ENCODE measurements at regions not wholly inside any gene's neighbourhood (a gene's known extent, or its start where the extent isn't known, plus 50 kb on each side); places are given as distances from the start of the nearest gene placed in this dataset.
"Not testable (repeated sequence)": the region's sequence is repeated elsewhere in the genome, so short reads cannot be mapped to it uniquely, and the experiment has no call there.

- not testable (repeated sequence) for DNase-seq
Observed at GRCh38 chr13:76659074-76659473, 227.1 kb downstream of the KCTD12 start.

DNA sequence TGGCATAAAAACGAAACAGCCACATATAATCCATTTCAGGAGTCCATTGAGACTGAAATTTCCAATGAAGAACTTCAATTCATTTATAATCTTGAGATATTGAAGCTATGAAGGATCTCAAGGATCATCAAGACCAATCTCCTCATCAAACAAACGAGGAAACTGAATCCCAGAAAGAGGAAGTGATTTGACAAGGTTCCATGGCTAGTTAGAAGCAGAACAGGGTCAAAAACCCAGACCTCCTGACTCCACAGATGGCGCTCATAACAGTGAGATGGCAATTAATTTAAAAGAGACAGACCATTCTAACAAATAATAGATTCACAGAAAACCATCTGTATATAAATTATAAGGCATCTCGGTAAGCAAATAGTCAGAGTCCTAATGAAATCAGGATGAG is 229.7 kb downstream of the KCTD12 start:
- no peak for DNase-seq

GRCh38 chr13:76656056-76656455 is 230.1 kb downstream of the KCTD12 start:
- DNase-seq, result no peak

DNA sequence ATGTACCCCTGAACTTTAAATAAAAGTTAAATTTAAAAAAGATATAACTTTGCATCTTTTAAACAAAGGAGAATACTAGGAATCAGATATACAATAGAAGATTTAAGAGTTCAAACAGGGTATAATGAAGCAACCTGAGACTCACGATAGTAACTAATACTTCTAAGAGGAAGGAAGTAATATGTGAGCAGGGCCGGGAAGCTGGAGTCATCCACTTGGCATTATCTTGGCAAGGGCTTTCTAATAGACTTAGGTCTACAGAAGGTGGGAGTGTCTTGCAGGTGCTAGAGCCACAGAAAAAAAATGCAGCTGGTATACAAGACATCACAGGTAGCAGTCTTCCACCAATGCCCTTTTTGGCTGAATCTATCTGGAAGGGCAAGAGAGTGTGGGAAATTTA is 231.9 kb downstream of the KCTD12 start:
- no peak for DNase-seq

DNA sequence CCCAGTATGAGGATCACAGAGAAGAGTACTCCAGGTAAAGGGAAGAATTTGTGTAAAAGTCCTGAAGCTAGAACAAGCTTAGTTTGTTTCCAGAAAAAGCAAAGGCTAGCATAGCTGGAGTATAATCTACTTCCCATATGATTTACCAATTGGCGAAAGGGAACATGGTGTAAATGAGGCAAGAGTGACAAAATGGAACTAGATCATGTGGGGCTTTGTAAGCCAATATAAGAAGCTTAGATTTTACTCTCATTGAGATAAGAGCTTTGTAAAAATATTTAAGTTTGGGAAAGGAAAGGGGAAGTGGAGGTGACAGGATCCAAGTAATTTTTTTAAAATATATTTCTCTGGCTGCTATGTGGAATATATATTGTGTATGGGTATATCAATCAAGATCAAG is 234.9 kb downstream of the KCTD12 start:
- DNase-seq, result no peak

- DNase-seq, result no peak
Observed at GRCh38 chr13:76647550-76647949, 238.7 kb downstream of the KCTD12 start.

- DNase-seq, result no peak
Observed at GRCh38 chr13:76646946-76647345, 239.3 kb downstream of the KCTD12 start.

DNA sequence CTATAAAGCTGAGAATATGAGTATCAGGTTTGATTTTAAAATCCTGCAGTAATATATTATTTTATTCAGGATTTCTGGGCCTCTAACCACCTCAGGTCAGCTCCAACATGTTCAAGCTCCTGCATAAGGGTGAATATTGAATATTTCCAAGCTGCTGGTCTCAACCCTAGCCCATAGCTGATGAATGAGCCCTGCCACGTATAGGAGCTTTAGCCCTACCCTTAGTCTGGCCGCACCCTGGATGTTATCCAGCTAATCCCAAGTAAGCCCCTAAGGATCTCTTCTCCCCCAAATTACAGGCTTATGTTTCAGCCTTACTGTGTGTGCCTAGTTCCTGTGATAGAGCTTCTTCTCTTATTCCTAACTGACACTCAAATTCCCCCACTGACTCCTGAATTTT is 240.6 kb downstream of the KCTD12 start:
- DNase-seq, result no peak

DNA sequence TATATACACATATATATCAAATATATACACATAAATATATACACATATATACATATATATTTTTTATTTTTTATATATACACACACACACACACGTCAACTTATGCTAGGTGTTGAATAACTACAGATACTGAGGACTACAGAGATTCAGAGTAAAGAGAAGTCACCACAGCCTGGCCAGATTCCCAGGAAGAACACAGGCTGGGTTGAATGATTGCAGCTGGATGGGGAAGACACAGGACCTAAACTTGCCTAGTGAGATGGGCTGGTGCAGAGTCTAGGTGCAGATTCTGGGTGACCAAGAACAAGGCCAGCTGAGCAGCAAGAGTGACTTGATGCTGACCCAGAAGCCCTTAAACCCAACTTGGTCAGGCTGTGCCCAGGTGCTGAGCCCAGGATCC is 241.3 kb downstream of the KCTD12 start:
- DNase-seq, result no peak

DNA sequence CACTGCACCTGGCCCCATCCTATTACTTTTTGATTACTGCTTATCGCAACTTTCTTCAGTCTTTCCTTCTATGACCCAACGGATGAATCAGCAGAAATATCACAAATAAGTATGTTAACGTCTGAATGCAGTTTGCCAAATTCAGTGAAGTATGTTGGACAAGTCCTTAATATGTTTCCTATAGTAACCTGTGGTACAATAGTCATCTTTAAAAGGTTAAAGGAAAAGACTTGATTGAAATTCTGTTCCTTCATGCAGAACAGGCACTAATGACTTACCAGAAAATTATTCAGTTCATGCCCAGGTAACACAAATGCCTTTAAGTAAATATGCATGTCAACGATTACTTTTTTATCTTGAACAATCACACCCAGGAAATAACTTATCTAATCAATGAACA is 242.6 kb downstream of the KCTD12 start:
- no peak for DNase-seq

DNA sequence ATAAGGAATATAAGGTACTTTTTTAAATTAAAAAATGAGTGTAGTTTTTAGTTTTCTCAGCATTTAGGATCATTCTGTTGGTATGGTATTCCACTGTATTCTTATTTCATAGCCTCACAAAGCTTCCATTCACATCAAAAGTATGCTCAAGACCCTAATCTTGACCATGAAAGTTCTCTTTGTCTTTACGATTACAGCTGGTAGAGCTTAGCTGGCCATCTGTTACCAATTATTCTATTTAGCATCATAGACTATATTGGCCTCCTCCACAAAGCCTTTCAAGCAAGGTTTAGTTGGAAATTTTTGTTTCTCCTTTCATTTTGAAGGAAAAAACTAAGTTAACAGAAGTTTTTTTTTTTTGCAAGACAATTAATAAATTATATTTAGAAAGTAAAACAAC is 245.1 kb downstream of the KCTD12 start:
- DNase-seq, result peak in 1 of 3 donors; percentile 75

DNA sequence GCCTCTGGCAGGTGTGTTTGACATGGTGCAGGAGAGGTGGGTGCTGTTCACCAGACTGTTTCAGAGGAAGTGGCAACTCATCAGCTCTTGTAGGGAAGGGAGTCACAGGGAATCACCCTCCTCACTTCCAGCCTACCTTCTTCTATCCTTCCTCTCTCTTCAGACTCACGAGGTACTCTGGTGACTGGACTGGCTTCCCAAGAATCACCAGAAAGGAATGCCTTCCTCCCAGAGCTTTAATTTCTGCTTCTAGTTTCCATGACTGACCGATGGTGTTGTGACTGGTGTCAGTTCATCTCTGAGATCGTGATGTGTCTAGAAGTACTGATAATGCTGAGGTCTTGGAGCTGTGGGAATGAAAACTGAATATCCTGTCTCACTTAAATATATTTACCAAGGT is 247.3 kb downstream of the KCTD12 start:
- DNase-seq, result no peak

DNA sequence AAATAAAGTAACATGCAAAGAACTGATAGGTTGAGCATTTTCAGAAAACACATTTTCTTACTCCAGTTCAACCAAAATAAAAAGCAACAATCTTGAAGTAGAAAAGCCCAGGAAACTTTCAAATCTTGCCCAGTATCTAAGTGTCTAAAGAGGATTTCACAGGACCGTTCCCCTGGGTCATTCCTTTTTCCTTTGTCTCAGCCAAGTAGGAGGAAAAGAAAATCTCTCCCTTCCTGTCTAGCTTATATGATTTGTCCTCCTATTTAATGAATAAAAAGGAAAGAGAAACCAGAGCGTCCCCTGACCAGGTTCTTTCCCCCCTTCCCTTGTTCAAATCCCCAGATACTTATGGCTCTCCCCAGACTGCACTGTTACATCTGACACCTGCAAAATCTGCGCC is 248.0 kb downstream of the KCTD12 start:
- DNase-seq, result peak; percentile 83 to 94 (median 87)

DNA sequence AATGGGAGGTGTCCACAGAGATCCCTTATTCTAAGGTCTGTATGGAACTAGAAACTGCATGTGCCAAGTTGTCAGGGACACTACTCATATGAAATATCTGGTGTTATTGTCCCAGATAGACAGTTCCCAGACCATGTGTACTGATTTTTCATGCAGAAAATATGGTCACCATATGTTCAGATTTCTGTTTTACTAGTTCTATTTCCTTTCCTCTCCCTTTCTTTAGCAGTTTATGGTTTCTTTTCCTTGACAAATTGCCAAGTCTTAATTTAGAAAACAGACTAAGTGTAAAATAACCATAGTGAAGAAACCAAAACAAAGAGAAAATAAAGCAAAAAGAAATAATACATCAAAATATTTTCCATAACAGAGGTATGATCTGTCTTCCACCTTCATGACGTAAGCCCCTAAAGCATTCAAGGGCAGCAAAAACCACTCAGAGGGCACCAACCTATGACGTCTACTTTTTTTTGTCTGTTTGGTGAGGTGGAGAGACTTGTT is 248.5 kb downstream of the KCTD12 start:
- peak; percentile 55 to 86 (median 67) for DNase-seq

DNA sequence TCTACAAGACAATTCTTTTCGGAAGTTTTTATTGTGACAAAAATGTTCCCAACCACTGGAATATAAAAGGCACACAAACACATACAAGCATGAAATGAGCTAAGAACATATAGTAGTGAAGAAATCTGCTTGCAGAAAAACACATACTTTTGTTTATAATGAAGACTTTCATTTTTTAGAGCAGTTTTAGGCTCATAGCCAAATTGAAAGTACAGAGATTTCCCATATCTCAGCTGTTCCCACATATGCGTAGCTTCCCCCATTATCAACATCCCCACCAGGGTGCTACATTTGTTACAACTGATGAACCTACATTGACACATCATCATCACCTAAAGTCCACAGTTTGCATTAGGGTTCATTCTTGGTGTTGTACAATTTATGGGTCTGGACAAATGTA is 249.4 kb downstream of the KCTD12 start:
- peak in 1 of 3 donors; percentile 52 for DNase-seq

- DNase-seq, result peak in 1 of 3 donors; percentile 50
Observed at GRCh38 chr13:76635232-76636230, 250.7 kb downstream of the KCTD12 start.

DNA sequence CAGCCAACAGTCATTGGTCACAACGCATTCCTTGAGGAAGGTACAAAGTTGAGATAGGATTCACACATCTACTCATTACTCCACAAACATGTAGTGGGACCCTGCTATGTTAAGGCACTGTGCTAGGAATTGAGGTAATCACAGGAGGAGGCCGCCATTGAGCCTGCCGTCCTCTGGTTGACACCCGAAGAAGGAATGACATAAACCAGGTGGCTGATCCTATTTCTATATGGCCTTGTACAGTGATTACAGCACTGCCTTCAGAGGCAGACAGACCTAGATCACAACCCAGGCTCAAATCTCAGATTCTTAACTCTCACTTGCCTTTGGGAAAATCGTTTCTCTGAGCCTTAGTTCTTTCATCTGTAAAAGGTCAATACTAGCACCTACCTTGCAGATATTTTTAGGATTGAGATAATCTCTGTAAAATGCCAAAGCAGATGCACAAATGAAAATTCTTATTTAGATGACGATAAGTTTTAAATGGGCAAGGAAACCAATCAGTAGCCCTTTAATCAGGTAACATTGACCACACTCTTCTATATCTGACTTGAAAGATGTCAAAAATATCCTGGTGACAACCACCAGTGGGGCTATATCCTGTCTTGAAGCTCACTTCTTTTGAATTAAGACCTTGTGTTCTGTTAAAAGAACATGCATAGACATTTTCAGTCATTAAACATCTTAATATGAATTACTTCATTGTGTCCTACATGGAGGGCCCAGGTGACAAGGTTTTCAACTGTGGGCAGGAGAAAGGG is 251.6 kb downstream of the KCTD12 start:
- DNase-seq, result no peak

GRCh38 chr13:76632401-76633044 is 253.7 kb downstream of the KCTD12 start:
- no peak for DNase-seq

- DNase-seq, result no peak
Observed at GRCh38 chr13:76630629-76631230, 255.5 kb downstream of the KCTD12 start.

DNA sequence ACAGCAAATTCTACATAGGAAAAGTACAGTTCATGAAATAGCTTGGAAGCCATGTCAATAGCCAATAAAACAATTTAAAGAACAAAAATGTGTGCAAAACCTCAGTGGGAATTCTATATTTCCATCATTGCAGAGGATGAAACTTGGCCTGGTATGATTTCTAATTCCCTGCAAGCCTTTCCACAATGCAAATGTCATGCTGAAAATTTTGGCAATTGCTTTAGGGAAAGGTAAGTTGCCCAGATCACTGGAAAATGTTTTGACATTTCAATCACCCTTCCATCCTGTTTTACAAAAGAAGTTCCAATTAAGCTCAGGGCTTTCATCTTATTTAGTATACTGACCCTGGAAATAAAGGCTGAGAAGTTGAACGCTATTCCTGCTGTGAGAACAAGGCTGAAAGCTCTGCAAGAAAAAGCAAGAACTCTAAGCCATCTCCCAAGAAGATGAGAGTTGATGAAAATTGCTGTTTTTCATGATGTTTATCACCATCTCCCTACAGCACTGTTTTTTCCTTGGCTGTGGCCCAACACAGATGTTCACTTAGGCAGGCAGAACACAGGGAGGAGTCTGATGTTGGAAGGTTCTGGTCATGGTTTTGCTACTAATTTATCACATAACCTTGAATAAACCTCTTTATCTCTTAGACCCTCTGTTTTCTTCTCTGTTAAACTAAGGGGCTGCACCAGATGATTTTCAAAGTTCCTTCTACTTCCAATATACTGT is 263.7 kb downstream of the KCTD12 start:
- peak; percentile 79 to 94 (median 86) for DNase-seq

DNA sequence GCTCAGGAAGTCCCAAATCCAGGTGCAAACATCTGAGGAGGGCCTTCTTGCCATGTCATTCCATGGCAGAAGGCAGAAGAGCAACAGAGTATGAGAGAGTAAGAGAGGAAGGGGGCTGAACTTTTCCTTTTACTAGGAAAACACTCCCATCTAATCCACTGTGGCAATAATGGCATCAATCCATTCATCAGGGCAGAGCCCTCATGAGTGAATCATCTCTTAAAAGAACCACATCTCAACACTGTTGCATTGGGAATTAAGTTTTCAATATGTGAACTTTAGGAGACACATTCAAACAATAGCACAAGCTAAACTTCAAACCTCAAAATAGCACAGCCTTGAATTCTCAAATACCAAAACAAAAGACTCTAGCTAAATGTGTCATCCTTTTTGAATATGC is 264.5 kb downstream of the KCTD12 start:
- peak in 1 of 3 donors; percentile 70 for DNase-seq

Data from muscle of back (tissue), 3 donors.